NB4 (cell line): ENCODE measurements at regions not wholly inside any gene's neighbourhood (a gene's known extent, or its start where the extent isn't known, plus 50 kb on each side); places are given as distances from the start of the nearest gene placed in this dataset.

ENCODE experiments used
- DNase-seq: peaks from one replicate; pipeline ENCODE4 v3.0.0; 2010; ENCODE audit warnings: low read depth
- H3K4me3 ChIP-seq: one replicate; pipeline ENCODE4 v1.5.1; 2011; ENCODE audit warnings: mild to moderate bottlenecking, low read depth, low read length, moderate library complexity
- CTCF ChIP-seq: IDR thresholded peaks from one replicate; pipeline ENCODE4 v1.5.1; 2012; ENCODE audit warnings: low read depth, low read length
- MYC ChIP-seq: IDR thresholded peaks from 2 replicates; pipeline ENCODE4 v1.6.1; 2011; ENCODE audit warnings: low read depth, low read length
- POLR2A ChIP-seq: IDR thresholded peaks from 2 replicates; pipeline ENCODE4 v1.6.1; 2011; ENCODE audit warnings: mild to moderate bottlenecking; ENCODE audit not compliant: insufficient read length; ENCODE audit errors: extremely low read depth
- TF ChIP-seq, protein P1 (sequence below): IDR thresholded peaks from 2 replicates; pipeline ENCODE4 v1.6.1; 2011; ENCODE audit warnings: low read depth, low read length

GRCh38 chr4:98195005-98195404 is 51.7 kb upstream of the STPG2 start:
- H3K4me3 ChIP-seq: no peak overlapping the region
- TF ChIP-seq, protein P1, sequence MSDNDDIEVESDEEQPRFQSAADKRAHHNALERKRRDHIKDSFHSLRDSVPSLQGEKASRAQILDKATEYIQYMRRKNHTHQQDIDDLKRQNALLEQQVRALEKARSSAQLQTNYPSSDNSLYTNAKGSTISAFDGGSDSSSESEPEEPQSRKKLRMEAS: no peak
- no peak for TF ChIP-seq POLR2A
- TF ChIP-seq MYC: no peak
- no peak for TF ChIP-seq CTCF
- DNase-seq: no peak

DNA sequence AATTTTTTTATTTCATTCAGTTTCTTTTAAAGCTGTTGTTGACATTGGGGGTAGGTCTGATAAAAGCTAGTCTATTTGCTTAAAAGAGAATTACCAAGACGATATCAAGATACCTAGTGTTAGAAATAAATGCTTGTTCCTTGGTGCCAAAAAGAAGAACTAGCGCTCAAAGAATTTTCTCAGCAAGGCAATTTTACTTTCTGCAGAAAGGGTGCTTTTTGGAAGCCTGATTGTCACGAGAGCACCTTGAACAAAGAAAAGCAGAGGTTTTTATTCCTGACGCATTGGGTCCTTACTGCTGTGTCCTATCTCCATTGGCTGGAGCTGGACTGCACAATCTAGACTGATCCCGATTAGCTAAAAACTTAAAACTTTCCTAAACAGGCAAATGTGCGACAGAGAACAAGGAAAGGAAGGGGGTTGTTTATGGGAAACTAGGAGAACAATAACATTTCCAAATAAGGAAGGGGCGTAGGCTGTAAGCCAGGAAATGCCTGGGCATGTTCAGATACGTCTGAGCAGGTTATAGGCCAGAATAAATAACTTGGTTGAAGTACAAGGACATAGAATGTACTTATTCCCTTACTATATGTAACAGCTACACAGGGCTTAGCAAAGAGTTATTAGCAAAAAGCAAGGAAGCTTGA is 50.3 kb upstream of the STPG2 start:
- H3K4me3 ChIP-seq: no peak overlapping the region
- DNase-seq: no peak
- no peak for TF ChIP-seq MYC
- TF ChIP-seq CTCF: no peak
- TF ChIP-seq, protein P1: no peak
- no peak for TF ChIP-seq POLR2A
